ENCODE measurements at regions not wholly inside any gene's neighbourhood (a gene's known extent, or its start where the extent isn't known, plus 50 kb on each side); places are given as distances from the start of the nearest gene placed in this dataset.
"Not testable (repeated sequence)": the region's sequence is repeated elsewhere in the genome, so short reads cannot be mapped to it uniquely, and the experiment has no call there.

DNA sequence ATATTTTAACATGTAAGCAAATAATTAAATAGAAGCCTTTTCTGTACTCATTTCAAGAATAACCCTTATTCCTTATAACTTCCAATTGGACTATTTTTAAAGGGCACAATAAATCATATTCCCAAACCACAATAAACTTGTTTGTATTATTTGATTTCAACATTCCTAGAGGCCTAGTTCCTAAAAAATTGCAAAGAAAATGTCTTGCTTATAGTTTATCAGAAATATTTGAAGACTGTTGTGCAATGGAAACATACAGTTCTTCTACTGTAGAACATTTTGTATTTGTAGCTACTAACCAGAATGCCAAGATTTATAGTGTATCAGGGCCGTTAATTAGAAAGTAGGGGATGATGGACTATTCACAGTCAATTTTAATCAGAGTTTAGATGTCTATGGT lies 1037.0 kb upstream of the CDH18 start:
- no peak for DNase-seq

DNA sequence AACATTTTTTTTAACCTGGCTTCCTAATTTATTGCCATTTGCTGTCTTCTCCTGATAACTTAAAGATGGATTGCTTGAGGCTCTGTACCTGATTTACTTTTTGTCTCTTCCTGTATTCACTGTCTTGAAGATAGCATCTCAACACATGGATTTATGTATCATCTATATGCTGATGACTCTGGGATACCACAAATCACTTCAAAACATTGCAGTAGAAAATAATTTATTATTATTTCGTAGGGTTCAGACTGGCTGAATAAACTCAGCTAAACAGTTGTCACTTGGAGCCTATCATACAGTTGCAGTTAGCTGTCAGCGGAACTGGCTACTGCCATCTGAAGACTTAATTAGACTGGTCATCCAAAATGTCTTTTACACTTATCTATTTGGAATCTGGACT lies 1025.2 kb upstream of the CDH18 start:
- DNase-seq = no peak

DNA sequence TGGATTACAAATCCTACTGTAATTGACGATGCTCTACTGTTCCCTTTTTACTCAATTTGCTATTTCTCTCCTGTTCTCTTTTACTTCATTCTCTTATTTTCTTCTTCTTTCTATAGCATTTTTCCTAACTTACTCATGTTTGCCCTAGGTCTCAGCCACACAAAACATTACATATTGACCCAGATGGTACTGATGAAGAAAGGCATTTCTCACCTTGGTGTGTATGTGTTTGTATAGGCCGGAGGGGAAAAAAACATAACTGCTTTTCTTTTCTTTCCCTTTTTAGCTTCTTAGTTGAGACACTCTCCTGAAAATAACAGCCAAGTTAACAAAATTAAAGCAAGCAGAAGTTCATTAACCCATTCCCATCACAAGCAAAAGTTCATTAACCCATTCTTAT lies 1019.8 kb upstream of the CDH18 start:
- no peak for DNase-seq

DNA sequence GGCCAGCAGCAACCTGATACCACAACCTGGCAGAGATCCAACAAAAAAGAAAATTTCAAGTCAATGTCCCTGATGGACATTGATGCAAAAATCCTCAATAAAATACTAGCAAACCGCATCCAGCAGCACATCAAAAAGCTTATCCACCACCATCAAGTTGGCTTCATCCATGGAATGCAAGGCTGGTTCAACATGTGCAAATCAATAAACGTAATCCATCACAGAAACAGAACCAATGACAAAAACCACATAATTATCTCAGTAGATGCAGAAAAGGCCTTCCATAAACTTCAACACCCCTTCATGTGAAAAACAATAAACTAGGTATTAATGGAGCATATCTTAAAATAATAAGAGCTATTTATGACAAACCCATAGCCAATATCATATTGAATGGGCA lies 1000.9 kb upstream of the CDH18 start:
- not testable (repeated sequence) for DNase-seq

DNA sequence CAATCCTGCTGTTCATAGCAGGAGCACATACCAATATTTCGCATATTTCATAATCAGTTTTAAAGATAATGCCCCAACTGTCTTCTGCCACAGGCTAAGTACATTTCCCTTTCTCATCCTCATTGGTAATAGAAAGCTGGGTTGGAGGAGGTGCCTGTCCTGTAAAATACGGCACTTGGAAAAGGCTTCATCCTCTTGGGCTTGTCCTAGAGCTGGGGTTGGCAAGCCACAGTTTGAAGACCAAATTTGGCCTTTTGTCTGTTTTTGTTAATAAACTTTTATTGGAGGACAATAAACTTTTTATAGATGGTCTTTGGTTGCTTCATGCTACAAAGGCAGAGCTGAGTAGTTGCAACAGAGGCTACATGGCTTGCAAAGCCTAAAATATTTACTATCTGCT lies 997.8 kb upstream of the CDH18 start:
- DNase-seq = no peak

DNA sequence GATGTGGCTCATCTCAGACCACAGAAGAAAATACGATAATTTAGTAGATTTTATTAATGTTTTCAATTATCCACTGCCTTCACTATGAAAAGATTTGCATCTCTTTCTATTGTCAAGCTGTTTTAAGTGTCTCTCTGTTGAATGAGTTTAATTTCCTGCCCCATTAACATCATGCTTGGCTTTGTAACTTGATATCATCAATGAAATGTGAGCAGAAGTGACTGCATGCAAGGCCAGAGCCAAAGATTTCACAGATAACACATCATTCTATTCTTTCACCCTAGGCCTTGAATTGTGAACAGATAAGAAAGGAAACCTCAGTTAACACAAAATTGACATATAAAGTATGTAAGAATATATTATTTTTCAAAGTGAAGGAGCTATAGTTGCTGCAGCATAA lies 986.4 kb upstream of the CDH18 start:
- DNase-seq = no peak

DNA sequence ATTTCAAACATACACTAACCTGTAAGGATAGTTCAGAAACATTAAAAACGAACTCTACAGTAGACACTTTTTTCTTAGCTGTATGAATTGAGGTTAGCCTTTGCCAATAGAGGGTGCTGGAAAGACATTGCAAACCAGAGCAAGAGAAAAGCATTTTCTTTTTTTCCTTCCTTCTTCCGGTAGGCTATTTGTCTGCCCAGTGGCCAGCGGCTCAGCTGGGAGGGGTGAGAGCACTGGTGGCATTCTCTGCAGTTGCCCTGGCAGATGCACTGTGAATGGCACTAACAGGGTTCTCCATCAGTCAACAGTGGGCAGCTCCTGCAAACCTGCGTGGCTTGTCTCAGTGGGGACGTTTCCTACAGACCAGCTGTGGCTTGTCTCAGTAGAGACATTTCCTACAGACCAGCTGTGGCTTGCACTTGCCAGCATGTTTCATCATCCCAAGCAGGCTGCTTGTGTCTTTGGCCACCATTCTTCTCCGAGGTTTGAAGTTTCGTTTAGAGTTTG lies 984.5 kb upstream of the CDH18 start:
- DNase-seq = no peak

DNA sequence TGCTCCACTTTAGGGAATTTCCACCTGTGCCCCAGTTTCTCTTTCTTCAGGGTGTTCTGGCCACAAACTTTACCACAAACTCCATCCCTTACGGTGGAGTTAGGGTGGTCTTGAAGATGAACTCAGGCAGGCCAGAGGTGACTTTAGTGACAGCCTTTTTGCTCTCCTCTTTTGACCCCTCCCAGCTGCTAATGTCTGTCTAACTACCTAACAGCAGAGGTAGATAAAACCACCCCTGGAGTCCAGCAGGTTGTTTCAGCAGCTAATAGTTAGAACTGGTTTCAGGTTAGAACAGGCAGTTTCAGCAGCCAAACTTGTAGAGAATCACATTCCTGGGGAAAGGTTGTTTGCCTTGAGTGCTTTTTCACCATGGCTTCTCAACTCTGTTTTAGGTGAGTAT lies 971.3 kb upstream of the CDH18 start:
- DNase-seq = no peak

DNA sequence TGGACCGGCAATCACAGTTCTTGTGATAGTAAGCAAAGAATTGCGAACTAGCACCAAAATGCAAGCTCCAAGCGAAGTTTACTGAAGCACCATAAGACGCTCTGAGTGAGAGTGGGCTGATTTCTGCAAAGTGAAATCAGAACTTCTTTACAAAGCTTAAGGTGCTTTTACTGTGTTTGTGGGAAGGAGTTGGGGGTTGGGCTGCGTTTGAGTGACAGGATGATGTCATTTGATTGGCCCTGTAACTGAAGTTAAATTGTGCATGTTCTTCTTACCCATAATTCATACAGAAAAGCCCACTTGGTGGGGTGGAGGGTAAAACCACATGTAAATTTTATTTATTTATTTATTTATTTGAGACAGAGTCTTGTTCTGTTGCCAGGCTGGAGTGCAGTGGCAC lies 970.6 kb upstream of the CDH18 start:
- no peak for DNase-seq

DNA sequence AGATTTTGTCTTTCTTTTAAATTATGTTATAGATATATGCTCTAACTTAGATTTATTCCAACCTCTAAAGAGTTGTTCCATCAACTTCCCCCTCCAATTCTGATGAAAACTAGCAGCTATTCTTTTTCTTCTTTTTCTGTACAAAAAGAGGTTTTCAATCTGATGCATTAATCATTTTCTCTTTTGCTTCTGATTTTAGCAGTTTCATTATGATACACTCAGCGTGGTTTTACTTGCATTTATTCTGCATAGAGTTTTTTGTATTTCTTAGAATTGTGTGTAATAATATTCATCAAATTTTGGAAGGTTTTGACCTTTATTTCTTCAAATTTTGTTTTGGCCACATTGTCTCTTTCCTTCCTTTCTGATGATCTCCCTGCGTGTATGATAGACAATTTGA lies 968.1 kb upstream of the CDH18 start:
- DNase-seq = no peak

DNA sequence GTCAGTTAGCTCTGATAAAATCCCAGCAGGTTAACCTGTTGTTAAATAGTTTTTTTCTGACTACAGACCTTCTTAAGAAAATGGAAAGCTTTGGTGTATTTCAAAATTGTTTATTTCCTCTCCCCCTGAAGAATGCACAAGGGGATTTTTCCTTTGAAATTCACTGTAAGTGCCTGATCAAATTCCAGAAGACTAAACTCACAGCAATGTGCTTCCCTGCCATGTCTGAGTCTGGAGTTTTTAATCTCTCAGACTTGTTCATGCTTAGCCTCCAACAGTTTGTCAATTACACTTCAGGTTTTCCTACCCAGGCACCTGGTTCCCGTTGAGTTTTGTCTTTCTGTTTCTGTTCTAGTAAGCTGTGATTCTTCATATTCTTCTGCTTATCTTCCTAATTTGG lies 961.6 kb upstream of the CDH18 start:
- DNase-seq = no peak

DNA sequence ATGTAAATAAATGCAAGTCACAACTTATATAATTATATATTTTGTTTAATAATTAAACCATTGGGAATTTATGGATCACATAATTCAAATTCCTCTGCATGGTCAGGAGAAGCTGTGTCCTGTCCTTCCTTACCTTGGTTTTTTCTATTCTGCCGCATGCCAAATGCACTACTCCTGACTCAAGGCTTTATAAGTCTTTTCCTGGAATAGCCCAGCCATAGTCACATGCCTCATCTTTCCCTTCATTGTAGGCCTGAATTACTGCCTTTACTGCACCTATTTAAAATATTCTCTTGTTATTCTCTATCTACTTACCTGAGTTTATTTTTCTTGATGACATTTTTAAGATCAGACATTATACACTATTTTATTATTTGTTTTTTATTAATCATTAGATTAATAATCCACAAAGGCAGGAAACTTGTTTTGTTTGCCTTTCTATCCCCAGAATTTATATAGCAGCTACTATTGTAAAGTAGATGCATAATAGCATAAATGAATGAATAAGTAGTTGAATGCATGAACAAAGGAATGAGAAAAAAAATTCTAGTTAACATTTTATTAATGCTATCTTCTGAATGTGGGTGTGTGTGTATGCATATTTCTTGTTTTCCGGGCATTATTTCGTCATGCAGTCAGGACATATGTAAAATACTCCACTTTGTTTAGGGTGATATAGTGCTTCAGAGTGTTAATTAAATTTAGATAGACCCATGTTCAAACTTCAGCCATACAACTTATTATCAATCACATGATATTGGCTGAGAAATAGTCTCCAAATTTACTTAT lies 955.4 kb upstream of the CDH18 start:
- DNase-seq = not testable (repeated sequence)

DNA sequence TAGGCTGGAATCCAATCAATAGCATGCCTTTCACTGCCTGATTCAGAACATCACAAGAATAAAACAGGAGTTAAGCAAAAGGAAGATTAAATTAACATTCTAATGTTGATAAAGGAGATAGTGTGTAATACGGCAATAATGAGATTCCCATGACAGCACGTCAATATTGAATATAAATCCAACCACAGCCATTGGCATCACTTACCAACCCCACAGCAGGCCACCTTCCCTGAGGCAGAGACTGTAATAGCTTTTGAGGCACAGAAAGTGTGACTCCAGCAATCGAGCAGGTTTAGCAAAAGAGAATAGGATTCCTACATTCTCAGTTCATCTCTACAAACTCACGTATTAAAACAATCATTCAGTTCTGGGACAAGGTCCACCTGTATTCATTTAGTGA lies 954.6 kb upstream of the CDH18 start:
- not testable (repeated sequence) for DNase-seq

DNA sequence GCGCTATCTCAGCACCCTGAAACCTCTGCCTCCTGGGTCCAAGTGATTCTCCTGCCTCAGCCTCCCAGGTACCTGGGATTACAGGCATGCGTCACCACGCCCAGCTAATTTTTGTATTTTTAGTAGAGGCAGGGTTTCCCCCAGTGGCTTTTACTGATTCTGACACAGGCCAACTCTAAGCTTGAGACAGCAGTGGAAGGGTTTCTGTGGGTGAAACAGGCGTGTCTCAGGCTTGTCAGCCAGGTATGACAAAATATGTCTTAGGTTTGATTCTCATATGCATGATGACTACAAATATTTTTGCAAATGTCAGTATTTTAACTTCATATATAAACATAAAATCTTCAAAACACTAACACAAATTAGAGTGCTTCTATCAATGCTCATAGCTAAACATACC lies 952.8 kb upstream of the CDH18 start:
- DNase-seq = not testable (repeated sequence)

DNA sequence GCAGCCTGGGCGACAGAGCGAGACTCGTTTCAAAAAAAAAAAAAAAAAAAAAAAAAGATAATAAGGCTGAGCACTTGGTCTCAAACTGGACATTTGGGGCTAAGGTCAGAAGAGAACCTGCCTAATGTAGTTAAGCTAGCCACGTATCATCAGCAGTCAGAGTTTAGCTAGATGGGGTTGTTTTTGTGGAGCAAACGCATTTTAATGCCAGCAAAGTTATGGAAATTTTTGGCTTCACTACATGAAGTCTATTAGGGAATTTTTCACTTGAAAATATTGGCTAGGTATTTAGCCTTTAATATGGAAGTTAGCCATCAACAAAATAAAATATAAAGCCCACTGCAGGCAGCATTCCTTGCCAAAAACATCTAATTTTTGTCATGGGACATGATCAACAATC lies 902.9 kb upstream of the CDH18 start:
- DNase-seq = not testable (repeated sequence)

DNA sequence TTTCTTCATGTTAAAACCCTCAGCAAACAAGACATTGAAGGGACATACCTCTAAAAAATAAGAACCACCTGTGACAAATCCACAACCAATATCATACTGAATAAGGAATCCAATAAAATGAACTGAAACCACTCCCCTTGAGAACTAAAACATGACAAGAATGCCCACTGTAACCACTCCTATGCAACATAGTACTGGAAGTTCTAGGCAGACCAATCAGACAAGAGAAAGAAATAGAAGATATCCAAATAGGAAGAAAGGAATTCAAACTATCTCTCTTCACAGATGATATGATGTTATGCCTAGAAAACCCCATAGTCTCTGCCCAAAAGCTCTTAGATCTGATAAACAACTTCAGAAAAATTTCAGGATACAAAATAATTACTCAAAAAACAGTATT lies 887.7 kb upstream of the CDH18 start:
- not testable (repeated sequence) for DNase-seq

DNA sequence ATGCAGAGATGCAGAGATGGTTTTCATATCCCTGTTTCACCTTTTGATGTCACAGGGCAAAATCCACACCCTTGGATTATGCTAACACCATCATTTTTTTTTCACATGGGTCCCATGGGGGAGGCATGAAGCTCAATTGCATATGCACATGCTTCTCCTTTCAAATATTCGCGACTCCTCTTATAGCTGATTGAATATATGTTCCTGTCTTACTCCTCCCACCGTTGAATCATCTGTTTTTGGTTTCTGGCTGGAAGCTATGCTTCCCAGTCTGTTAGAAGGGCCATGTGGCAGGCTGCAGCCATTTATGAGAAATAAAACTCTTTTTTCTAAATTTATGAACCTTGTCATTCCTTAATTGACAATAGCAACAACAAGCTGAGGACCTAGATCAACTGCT lies 877.9 kb upstream of the CDH18 start:
- not testable (repeated sequence) for DNase-seq

DNA sequence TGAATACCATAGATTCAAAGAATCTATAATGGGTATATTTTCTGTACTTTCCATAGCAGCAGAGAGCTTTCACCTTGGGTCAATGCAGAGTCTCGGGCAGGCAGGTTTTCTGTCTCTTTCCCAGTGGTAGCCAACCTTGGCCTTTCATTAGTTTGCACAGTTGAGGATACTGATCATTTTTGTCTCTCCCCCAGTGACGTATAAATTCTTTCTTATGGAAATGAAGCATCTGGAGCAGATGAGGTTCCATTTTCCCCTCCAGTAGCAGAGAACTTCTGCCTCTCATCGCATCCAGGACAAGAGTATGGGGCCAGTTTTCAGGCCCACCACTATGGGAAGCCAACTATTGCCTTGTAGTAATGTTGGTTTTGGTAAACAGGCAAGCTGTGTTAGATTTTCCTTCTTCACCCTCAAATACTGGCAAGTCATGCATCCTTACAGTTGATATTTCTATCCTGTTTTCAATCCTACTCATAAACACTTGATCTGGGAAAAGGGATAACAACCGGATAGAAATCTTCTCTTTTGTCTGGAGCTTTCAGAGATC lies 845.2 kb upstream of the CDH18 start:
- DNase-seq = no peak

DNA sequence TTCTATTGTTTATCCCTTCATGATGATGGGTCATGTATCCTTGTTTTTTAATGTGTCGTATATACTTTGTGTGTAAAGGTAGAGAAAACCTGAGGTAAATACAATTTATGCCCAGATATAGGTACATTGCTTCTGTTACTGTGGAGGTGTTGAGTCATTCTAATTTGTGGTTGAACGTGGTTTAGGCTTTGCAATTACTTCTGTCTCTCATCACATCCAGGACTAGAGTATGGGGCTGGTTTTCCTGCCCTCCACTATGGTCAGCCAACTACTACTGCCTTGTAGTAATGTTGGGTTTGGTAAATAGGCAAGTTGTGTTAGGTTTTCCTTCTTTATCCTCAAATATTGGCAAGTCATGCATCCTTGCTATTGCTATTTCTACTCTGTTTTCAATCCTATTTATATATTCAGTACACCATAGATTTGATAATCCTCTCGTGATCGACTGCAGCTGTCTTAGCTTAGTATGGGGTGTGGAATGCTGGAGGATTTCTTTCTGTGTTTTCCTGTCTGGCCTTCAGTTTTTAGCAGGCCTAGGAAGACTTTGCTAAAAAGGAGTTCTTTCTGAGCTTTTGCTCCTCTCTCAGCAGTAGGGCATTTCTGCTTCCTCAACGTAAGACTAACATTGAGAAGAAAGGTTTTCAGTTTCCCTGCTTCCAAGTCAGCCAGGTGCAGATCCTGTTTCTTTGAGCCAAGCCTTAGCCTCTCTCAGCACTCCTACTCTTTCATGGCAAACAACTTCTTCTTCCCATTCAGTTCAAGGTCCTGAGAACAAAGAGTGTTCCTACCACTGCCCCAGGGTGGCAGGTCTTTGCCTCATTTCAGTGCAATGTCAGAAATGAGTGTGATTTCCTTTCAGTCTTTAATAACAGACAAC lies 844.4 kb upstream of the CDH18 start:
- DNase-seq = no peak

DNA sequence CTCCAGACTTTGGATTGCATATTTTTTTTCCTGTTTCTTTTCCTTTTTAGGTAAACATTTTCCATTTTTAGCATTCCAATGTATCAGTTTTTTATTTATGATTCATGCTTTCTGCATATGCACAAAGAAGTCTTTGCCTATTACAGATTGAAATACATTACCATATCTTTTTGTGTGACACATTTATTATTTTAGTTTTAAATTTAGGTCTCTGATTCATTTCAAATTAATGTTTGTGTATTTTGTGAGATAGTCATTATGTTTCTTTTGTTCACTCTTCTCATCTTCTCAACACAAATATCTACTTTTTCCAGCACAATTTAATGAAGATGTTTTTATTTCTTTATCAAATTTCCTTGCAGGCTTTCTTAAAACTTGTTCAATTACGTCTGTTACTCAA lies 838.0 kb upstream of the CDH18 start:
- not testable (repeated sequence) for DNase-seq

DNA sequence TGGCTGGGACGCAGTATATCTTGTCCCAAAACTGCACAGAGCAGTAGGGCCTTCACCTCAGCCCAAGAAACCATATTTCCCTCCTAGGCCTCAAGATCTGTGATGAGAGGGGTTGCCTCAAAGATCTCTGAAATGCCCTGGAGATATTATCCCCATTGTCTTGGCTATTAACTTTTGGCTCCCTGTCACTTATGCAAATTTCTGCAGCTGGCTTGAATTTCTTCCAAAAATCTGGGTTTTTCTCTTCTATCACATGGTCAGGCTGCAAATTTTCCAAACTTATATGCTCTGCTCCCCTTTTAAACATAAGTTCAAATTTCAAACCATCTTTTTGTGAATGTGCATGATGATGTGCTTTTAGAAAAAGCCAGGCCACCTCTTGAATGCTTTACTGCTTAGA lies 809.2 kb upstream of the CDH18 start:
- not testable (repeated sequence) for DNase-seq

DNA sequence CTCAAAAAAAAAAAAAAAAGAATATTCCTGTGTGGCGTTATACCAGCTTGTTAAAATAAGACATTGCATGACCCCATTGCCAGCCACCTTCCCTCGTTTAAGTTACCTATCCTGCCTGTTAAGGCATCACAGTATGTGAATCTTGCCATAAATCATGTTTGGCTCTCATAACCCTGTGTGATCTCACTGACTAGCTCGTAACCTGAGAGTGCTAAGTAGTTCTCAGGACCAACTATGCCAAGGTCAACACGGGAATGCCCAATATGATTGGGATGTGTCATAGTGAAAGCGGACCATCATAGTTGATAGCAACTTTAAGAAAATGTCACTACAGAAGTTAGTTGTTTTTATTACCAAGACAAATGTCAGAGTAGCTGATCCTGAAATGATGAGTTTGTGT lies 796.8 kb upstream of the CDH18 start:
- DNase-seq = not testable (repeated sequence)

DNA sequence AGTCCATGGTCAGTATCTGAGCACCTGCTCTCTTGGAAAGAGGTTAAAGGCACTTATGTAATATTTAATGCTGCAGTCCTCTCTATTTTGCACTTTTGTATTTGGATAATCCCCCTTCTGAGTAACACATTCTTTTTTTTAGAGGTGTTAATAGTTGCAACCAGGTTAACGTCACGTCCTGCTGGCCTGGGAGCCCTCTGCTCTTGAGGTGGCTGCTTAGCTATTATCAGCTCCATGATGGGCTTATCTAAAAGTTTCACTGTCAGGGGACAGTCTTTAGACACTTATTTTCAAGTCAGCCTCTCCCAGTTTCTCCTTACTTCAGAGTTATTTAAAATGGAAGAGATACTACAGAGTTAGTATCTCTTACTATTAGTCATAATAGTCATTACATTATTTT lies 795.5 kb upstream of the CDH18 start:
- DNase-seq = not testable (repeated sequence)

DNA sequence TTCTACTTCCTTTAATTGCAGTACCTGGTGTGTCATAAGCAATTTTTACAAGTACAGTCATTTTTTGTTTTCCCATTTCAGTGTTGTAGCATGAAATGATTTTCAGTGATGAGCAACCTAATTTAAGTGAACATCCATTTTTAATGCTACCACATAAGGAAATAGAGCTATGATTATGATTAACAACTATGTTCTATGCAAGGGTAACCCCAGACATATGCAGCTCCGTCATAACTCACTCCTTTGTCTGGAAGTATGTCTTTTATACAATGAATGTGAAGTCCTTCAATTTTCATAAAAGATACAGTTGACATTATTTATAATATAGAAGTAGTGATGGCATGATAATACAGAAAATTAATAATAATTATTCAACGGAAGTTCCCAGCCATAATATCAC lies 783.3 kb upstream of the CDH18 start:
- DNase-seq = not testable (repeated sequence)

Measured in CD4-positive, alpha-beta T cell treated with Interleukin-1 beta for 1 hour (primary cell).